CD14-positive monocyte (primary cell): ENCODE measurements at regions not wholly inside any gene's neighbourhood (a gene's known extent, or its start where the extent isn't known, plus 50 kb on each side); places are given as distances from the start of the nearest gene placed in this dataset.
A peak's percentile ranks its signal among the peaks of the same experiment; 100 is the strongest.
"Not testable (repeated sequence)": the region's sequence is repeated elsewhere in the genome, so short reads cannot be mapped to it uniquely, and the experiment has no call there.

Experiments
- DNase-seq, 3 donors: peaks; one replicate each; pipeline ENCODE4 v3.0.0-alpha.2; 2011 to 2022
- H2AFZ ChIP-seq: 2 replicates; pipeline ENCODE4 v1.6.0; 2012; ENCODE audit warnings: mild to moderate bottlenecking, low read depth, low read length, inconsistent platforms; ENCODE audit not compliant: insufficient read depth, poor library complexity, severe bottlenecking
- H3K27ac ChIP-seq, 2 donors: 1 replicate in 1 of 2; 2 replicates in 1 of 2; pipeline ENCODE4 v1.5.1; 2012 to 2013; ENCODE audit warnings: low read length in 2 of 2, control low read depth in 1 of 2, inconsistent platforms in 1 of 2, low read depth in 1 of 2, mild to moderate bottlenecking in 1 of 2
- H3K27me3 ChIP-seq, 2 donors: one replicate each; pipeline versions ENCODE4 v1.6.0 to v1.6.1; 2011 to 2013; ENCODE audit warnings: low read length in 2 of 2; ENCODE audit not compliant: control insufficient read depth in 2 of 2, insufficient read depth in 2 of 2
- H3K36me3 ChIP-seq, 2 donors: replicated peaks in 1 of 2; 1 replicate in 1 of 2; 2 replicates in 1 of 2; pipeline versions ENCODE4 v1.5.1 to v1.6.1; 2012 to 2013; ENCODE audit warnings: low read length in 2 of 2, control low read depth in 1 of 2, inconsistent platforms in 1 of 2, mild to moderate bottlenecking in 1 of 2; ENCODE audit not compliant: insufficient read depth in 2 of 2, control insufficient read depth in 1 of 2
- H3K4me1 ChIP-seq, 2 donors: 1 replicate in 1 of 2; 2 replicates in 1 of 2; pipeline versions ENCODE4 v1.5.1 to v1.6.1; 2012 to 2013; ENCODE audit warnings: low read length in 2 of 2, control low read depth in 1 of 2, inconsistent platforms in 1 of 2, mild to moderate bottlenecking in 1 of 2, moderate library complexity in 1 of 2; ENCODE audit not compliant: insufficient read depth in 2 of 2, control insufficient read depth in 1 of 2
- H3K4me2 ChIP-seq: replicated peaks from 2 replicates; pipeline ENCODE3; 2012; ENCODE audit warnings: low read length, moderate library complexity, mild to moderate bottlenecking; ENCODE audit not compliant: poor library complexity, severe bottlenecking; ENCODE audit errors: extremely low read depth
- H3K4me3 ChIP-seq, 3 experiments: fragments of 200-600 bp in 1 of 3; sonication (generic) in 1 of 3; replicated peaks in 1 of 3; 1 replicate in 2 of 3; 2 replicates in 1 of 3; pipeline ENCODE4 v1.5.1; 2011 to 2013; ENCODE audit warnings: low read length in 3 of 3, mild to moderate bottlenecking in 3 of 3, control low read depth in 2 of 3, low read depth in 2 of 3, inconsistent platforms in 1 of 3, moderate library complexity in 1 of 3
- H3K79me2 ChIP-seq: 2 replicates; pipeline ENCODE4 v1.6.0; 2012; ENCODE audit warnings: mild to moderate bottlenecking, control low read depth, inconsistent platforms, low read length, moderate library complexity; ENCODE audit not compliant: insufficient read depth
- H3K9ac ChIP-seq: 2 replicates; pipeline ENCODE4 v1.6.0; 2017; ENCODE audit warnings: low read length, mild to moderate bottlenecking; ENCODE audit not compliant: insufficient read depth, poor library complexity, severe bottlenecking
- H3K9me3 ChIP-seq, 2 donors: replicated peaks in 1 of 2; 1 replicate in 1 of 2; 2 replicates in 1 of 2; pipeline versions ENCODE4 v1.5.1 to v1.6.1; 2012 to 2013; ENCODE audit warnings: low read length in 2 of 2, control low read depth in 1 of 2; ENCODE audit not compliant: control insufficient read depth in 1 of 2, insufficient read depth in 1 of 2
- H4K20me1 ChIP-seq: 2 replicates; pipeline ENCODE4 v1.6.0; 2012; ENCODE audit warnings: mild to moderate bottlenecking, low read length, control low read depth, moderate library complexity; ENCODE audit not compliant: insufficient read depth
- H3K27ac Mint-ChIP-seq, 7 donors: one replicate each; pipeline ENCODE4 v1.8.0; 2020; ENCODE audit warnings: mild to moderate bottlenecking in 7 of 7, mixed read lengths in 7 of 7, moderate library complexity in 6 of 7, inconsistent platforms in 2 of 7
- H3K27me3 Mint-ChIP-seq, 3 donors: one replicate each; pipeline ENCODE4 v1.8.0; 2021 to 2022; ENCODE audit warnings: low read depth in 3 of 3, mild to moderate bottlenecking in 3 of 3, mixed read lengths in 3 of 3, moderate library complexity in 3 of 3, inconsistent platforms in 1 of 3
- H3K36me3 Mint-ChIP-seq, 2 donors: one replicate each; pipeline ENCODE4 v1.8.0; 2020; ENCODE audit warnings: mixed read lengths in 2 of 2, inconsistent platforms in 1 of 2, mild to moderate bottlenecking in 1 of 2
- H3K4me1 Mint-ChIP-seq: one replicate; pipeline ENCODE4 v1.8.0; 2020; ENCODE audit warnings: mild to moderate bottlenecking, mixed read lengths
- H3K4me3 Mint-ChIP-seq, 2 donors: one replicate each; pipeline ENCODE4 v1.8.0; 2020; ENCODE audit warnings: mild to moderate bottlenecking in 2 of 2, mixed read lengths in 2 of 2, moderate library complexity in 1 of 2
- H3K9me3 Mint-ChIP-seq, 7 donors: one replicate each; pipeline ENCODE4 v1.8.0; 2020 to 2022; ENCODE audit warnings: mixed read lengths in 7 of 7, mild to moderate bottlenecking in 6 of 7, moderate library complexity in 6 of 7, inconsistent platforms in 2 of 7
- CTCF ChIP-seq: fragments of 200-600 bp; IDR thresholded peaks from one replicate; pipeline ENCODE4 v1.8.0; 2022; ENCODE audit warnings: antibody characterized with exemption, mild to moderate bottlenecking
- WGBS: methylation state at CpG from one replicate; pipeline ENCODE4 v1.1.5; 2013; ENCODE audit warnings: missing lambda C conversion rate; ENCODE audit not compliant: insufficient coverage; 5-methylcytosine and 5-hydroxymethylcytosine counted together
- intact Hi-C, 2 donors: fragments of 100-400 bp; cut with micrococcal nuclease; formaldehyde crosslinking; loops; one replicate each; pipeline versions ENCODE4 v1.15.0 to v1.15.1; 2023

GRCh38 chr4:22614114-22614513 lies 78.6 kb upstream of the GBA3 start:
- Mint-ChIP-seq H3K27me3 (peaks cover 0 to 5% (median 0%) of the 10 kb centered on the region in 3 donors), H3K9me3 (no peaks in the 10 kb centered on the region), H3K27ac (peak overlapping the region in 1 of 7 donors; percentile 39), H3K4me1 (no peaks in the 10 kb centered on the region), H3K36me3 (no peaks in the 10 kb centered on the region), H3K4me3 (no peak overlapping the region)
- Histone ChIP-seq H3K4me3 (no peak overlapping the region), H3K4me1 (no peaks in the 10 kb centered on the region), H3K9me3 (no peaks in the 10 kb centered on the region), H3K36me3 (no peaks in the 10 kb centered on the region), H4K20me1 (no peaks in the 10 kb centered on the region), H3K4me2 (no peak overlapping the region), H3K9ac (no peak overlapping the region), H3K79me2 (no peaks in the 10 kb centered on the region), H2AFZ (no peak overlapping the region), H3K27me3 (no peaks in the 10 kb centered on the region), H3K27ac (no peak overlapping the region)
- DNase-seq = no peak
- intact Hi-C loops = no loop called here
- 100% methylated on average over 2 of the region's 2 CpGs for WGBS
- no peak for TF ChIP-seq CTCF

- Histone ChIP-seq H3K4me3 (no peak overlapping the region), H3K27ac (no peak overlapping the region), H3K27me3 (no peaks in the 10 kb centered on the region), H4K20me1 (no peaks in the 10 kb centered on the region), H3K79me2 (no peaks in the 10 kb centered on the region), H3K9me3 (no peaks in the 10 kb centered on the region), H3K4me2 (no peak overlapping the region), H3K4me1 (no peaks in the 10 kb centered on the region), H3K36me3 (no peaks in the 10 kb centered on the region), H3K9ac (no peak overlapping the region), H2AFZ (no peak overlapping the region)
- DNase-seq = no peak
- intact Hi-C loops = no loop called here
- Mint-ChIP-seq H3K9me3 (peaks cover 0 to 2% (median 0%) of the 10 kb centered on the region in 7 donors), H3K27ac (no peak overlapping the region), H3K4me1 (no peaks in the 10 kb centered on the region), H3K36me3 (no peaks in the 10 kb centered on the region), H3K27me3 (peaks cover 0 to 7% (median 1%) of the 10 kb centered on the region in 3 donors), H3K4me3 (no peak overlapping the region)
- 100% methylated on average over 3 of the region's 3 CpGs for WGBS
- TF ChIP-seq CTCF = no peak
These were observed 76.2 kb upstream of the GBA3 start for GRCh38 chr4:22616516-22616915.

- H3K27me3 Mint-ChIP-seq, H3K27ac Mint-ChIP-seq, H3K9me3 Mint-ChIP-seq, H3K27ac ChIP-seq, DNase-seq, H3K36me3 ChIP-seq, H2AFZ ChIP-seq, H3K36me3 Mint-ChIP-seq, H3K9me3 ChIP-seq, H3K9ac ChIP-seq, H3K27me3 ChIP-seq, H3K79me2 ChIP-seq, H4K20me1 ChIP-seq, H3K4me3 ChIP-seq, intact Hi-C loops, H3K4me1 ChIP-seq, H3K4me1 Mint-ChIP-seq, H3K4me3 Mint-ChIP-seq, H3K4me2 ChIP-seq: not testable (repeated sequence)
- WGBS = no CpG with 5 or more reads among the region's 4 CpGs
These were observed 72.6 kb upstream of the GBA3 start for GRCh38 chr4:22620144-22620543.

GRCh38 chr4:22621970-22622369 lies 70.8 kb upstream of the GBA3 start:
- H3K4me3 ChIP-seq, H3K36me3 ChIP-seq, H4K20me1 ChIP-seq, H3K27ac Mint-ChIP-seq, H3K4me2 ChIP-seq, H3K27me3 Mint-ChIP-seq, intact Hi-C loops, H3K79me2 ChIP-seq, DNase-seq, H2AFZ ChIP-seq, H3K36me3 Mint-ChIP-seq, H3K4me1 Mint-ChIP-seq, H3K4me3 Mint-ChIP-seq, H3K27me3 ChIP-seq, H3K9me3 ChIP-seq, H3K9me3 Mint-ChIP-seq, H3K27ac ChIP-seq, H3K4me1 ChIP-seq, H3K9ac ChIP-seq: not testable (repeated sequence)
- 100% methylated on average over 3 of the region's 5 CpGs for WGBS
